ENCODE measurements at regions not wholly inside any gene's neighbourhood (a gene's known extent, or its start where the extent isn't known, plus 50 kb on each side); places are given as distances from the start of the nearest gene placed in this dataset.
"Not testable (repeated sequence)": the region's sequence is repeated elsewhere in the genome, so short reads cannot be mapped to it uniquely, and the experiment has no call there.

- peak; percentile 17 for DNase-seq
These were observed 93.1 kb downstream of the WTIP start for GRCh38 chr19:34574704-34575103.

- no peak for DNase-seq
These were observed 91.8 kb downstream of the WTIP start for GRCh38 chr19:34573226-34573864.

- not testable (repeated sequence) for DNase-seq
These were observed 88.6 kb downstream of the WTIP start for GRCh38 chr19:34570140-34570539.

GRCh38 chr19:34562344-34562743 lies 80.8 kb downstream of the WTIP start:
- DNase-seq: not testable (repeated sequence)
